Subcutaneous abdominal adipose tissue (tissue), 5 donors: ENCODE measurements at regions not wholly inside any gene's neighbourhood (a gene's known extent, or its start where the extent isn't known, plus 50 kb on each side); places are given as distances from the start of the nearest gene placed in this dataset.

Experiments
- H3K27ac ChIP-seq: one replicate; pipeline ENCODE4 v1.7.0; 2013; ENCODE audit warnings: low read depth, mild to moderate bottlenecking, inconsistent platforms, low read length, moderate library complexity
- H3K27me3 ChIP-seq, 5 donors: one replicate each; pipeline ENCODE4 v1.7.0; 2013; ENCODE audit warnings: low read length in 5 of 5, inconsistent platforms in 1 of 5; ENCODE audit not compliant: control insufficient read depth in 5 of 5, insufficient read depth in 4 of 5
- H3K36me3 ChIP-seq, 5 donors: one replicate each; pipeline ENCODE4 v1.7.0; 2013; ENCODE audit warnings: low read length in 5 of 5; ENCODE audit not compliant: control insufficient read depth in 5 of 5, insufficient read depth in 5 of 5
- H3K4me1 ChIP-seq, 5 donors: one replicate each; pipeline ENCODE4 v1.7.0; 2013; ENCODE audit warnings: low read length in 5 of 5, mild to moderate bottlenecking in 3 of 5, moderate library complexity in 1 of 5; ENCODE audit not compliant: control insufficient read depth in 5 of 5, insufficient read depth in 5 of 5
- H3K4me3 ChIP-seq, 5 donors: one replicate each; pipeline ENCODE4 v1.7.0; 2013; ENCODE audit warnings: low read length in 5 of 5, low read depth in 1 of 5
- H3K9ac ChIP-seq, 5 donors: one replicate each; pipeline ENCODE4 v1.7.0; 2013; ENCODE audit warnings: low read length in 5 of 5, mild to moderate bottlenecking in 4 of 5, moderate library complexity in 3 of 5
- H3K9me3 ChIP-seq, 5 donors: one replicate each; pipeline ENCODE4 v1.7.0; 2013; ENCODE audit warnings: low read length in 5 of 5; ENCODE audit not compliant: control insufficient read depth in 5 of 5
- donor health status: healthy.
- donor health status: healthy.
- donor health status: healthy.
- donor health status: healthy.
- donor health status: healthy.

GRCh38 chr3:105222568-105223093 is 144.1 kb upstream of the ALCAM start:
- no peaks in the 10 kb centered on the region for H3K36me3 ChIP-seq

GRCh38 chr3:105223815-105224214 is 142.9 kb upstream of the ALCAM start:
- Histone ChIP-seq H3K9ac (no peak overlapping the region), H3K36me3 (no peaks in the 10 kb centered on the region), H3K9me3 (peaks cover 0 to 3% (median 0%) of the 10 kb centered on the region in 5 donors), H3K4me1 (no peaks in the 10 kb centered on the region), H3K27ac (no peak overlapping the region), H3K27me3 (no peaks in the 10 kb centered on the region), H3K4me3 (no peak overlapping the region)

More at GRCh38 chr3:105222568-105223093, 144.1 kb upstream of the ALCAM start:
- H3K4me3 ChIP-seq, result no peak overlapping the region
- H3K27me3 ChIP-seq, result no peaks in the 10 kb centered on the region
- no peak overlapping the region for H3K9ac ChIP-seq
- no peaks in the 10 kb centered on the region for H3K9me3 ChIP-seq
- H3K27ac ChIP-seq, result no peak overlapping the region
- H3K4me1 ChIP-seq, result no peaks in the 10 kb centered on the region

- H3K27ac ChIP-seq, result no peak overlapping the region
- H3K27me3 ChIP-seq, result no peaks in the 10 kb centered on the region
- H3K4me3 ChIP-seq, result no peak overlapping the region
- H3K4me1 ChIP-seq, result no peaks in the 10 kb centered on the region
- no peaks in the 10 kb centered on the region for H3K36me3 ChIP-seq
- H3K9me3 ChIP-seq, result peaks cover 0 to 8% (median 5%) of the 10 kb centered on the region in 5 donors
- no peak overlapping the region for H3K9ac ChIP-seq
Observed at GRCh38 chr3:105228696-105229095, 138.0 kb upstream of the ALCAM start.

DNA sequence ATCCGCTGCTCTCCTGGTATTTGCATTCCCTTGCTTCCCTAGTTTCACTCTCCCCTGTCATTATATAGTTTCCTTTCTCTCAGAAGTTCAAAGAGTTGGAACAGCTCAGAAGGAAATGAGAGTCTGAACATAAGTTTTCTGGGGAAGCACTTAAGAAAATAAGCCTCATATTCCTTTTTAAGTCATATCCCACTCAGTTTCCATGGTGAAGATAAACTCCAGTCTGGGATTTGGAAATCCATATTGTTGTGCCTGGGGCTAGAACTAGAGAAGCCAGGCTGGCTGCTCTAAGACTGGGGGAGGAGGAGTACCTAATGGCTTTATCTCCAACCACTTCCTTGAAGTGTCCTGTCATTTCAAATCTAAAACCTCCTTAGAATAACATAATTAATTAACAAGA is 134.2 kb upstream of the ALCAM start:
- H3K27me3 ChIP-seq, result no peaks in the 10 kb centered on the region
- H3K36me3 ChIP-seq, result no peaks in the 10 kb centered on the region
- no peaks in the 10 kb centered on the region for H3K4me1 ChIP-seq
- H3K9ac ChIP-seq, result no peak overlapping the region
- H3K4me3 ChIP-seq, result no peak overlapping the region
- peaks cover 0 to 8% (median 5%) of the 10 kb centered on the region in 5 donors for H3K9me3 ChIP-seq
- H3K27ac ChIP-seq, result no peak overlapping the region

DNA sequence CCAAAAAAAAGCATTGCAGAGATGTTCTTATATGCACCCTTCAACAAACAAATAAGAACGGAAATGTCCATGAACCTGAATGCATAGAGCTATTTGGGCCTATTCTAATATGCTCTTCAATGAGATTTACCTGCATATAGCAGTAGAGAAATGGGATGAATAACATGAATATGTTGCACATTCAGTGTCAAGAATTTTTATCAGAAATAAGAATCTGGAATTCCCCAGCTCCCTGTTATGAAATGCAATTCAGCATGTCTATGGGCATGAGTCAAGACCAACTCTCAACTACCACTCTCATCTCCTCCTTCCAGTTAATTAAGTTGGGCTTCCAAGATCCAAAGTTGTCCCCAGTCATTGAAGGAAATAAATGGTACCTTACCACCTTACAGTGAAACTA is 133.7 kb upstream of the ALCAM start:
- Histone ChIP-seq H3K4me3 (no peak overlapping the region), H3K27ac (no peak overlapping the region), H3K36me3 (no peaks in the 10 kb centered on the region), H3K27me3 (no peaks in the 10 kb centered on the region), H3K9ac (no peak overlapping the region), H3K9me3 (peaks cover 0 to 8% (median 5%) of the 10 kb centered on the region in 5 donors), H3K4me1 (no peaks in the 10 kb centered on the region)

DNA sequence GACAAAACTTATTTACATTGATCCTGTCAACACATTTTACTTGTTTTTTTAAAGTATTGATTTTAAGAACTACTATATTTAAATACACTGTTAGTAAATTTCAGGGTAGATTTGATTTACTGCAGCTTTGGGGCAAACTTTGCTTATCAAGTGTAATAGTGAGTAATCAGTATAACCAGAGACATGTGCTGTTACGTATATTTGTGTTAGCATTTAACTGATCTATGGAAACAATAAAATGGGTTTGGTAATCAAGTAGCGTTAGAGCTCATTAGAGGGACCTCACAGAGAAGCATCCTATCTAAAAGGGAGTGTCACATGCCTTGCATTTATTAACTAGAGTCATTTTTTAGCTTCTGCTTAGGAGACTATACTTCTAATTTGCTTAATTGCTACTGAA is 131.5 kb upstream of the ALCAM start:
- no peak overlapping the region for H3K9ac ChIP-seq

GRCh38 chr3:105235785-105236184 is 130.9 kb upstream of the ALCAM start:
- Histone ChIP-seq H3K27me3 (no peaks in the 10 kb centered on the region), H3K36me3 (no peaks in the 10 kb centered on the region), H3K4me3 (no peak overlapping the region), H3K4me1 (no peaks in the 10 kb centered on the region), H3K27ac (no peak overlapping the region), H3K9ac (no peak overlapping the region), H3K9me3 (no peaks in the 10 kb centered on the region)

More for the DNA sequence above, 131.5 kb upstream of the ALCAM start:
- Histone ChIP-seq H3K9me3 (no peaks in the 10 kb centered on the region), H3K4me3 (no peak overlapping the region), H3K27ac (no peak overlapping the region), H3K36me3 (no peaks in the 10 kb centered on the region), H3K27me3 (no peaks in the 10 kb centered on the region), H3K4me1 (no peaks in the 10 kb centered on the region)

DNA sequence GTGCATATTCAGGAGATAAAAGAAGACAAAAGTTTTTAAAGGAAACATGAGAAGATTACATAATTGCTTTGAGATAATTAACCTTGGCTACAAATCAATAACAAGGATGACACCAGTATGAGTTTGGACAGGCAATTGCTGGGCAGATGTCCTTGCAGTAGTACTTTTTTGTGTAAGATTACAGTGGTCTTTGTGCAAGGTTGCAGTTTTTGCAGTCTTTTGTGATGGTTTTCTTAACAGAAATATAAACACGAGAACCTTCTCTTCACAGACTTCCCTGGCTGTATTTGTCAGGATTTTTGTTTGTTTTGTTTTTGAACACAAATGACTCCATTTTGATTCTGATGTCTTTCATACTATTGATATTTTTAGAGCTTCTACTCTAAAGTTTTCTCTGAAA is 128.3 kb upstream of the ALCAM start:
- H3K27me3 ChIP-seq, result no peaks in the 10 kb centered on the region
- H3K4me1 ChIP-seq, result no peaks in the 10 kb centered on the region
- no peak overlapping the region for H3K4me3 ChIP-seq

GRCh38 chr3:105243076-105243475 is 123.6 kb upstream of the ALCAM start:
- H3K4me1 ChIP-seq, result no peaks in the 10 kb centered on the region
- H3K27me3 ChIP-seq, result no peaks in the 10 kb centered on the region
- H3K9ac ChIP-seq, result no peak overlapping the region
- H3K9me3 ChIP-seq, result no peaks in the 10 kb centered on the region
- no peak overlapping the region for H3K4me3 ChIP-seq
- no peaks in the 10 kb centered on the region for H3K36me3 ChIP-seq
- no peak overlapping the region for H3K27ac ChIP-seq

More for the DNA sequence above, 128.3 kb upstream of the ALCAM start:
- H3K9me3 ChIP-seq, result no peaks in the 10 kb centered on the region
- H3K36me3 ChIP-seq, result no peaks in the 10 kb centered on the region
- H3K9ac ChIP-seq, result no peak overlapping the region
- H3K27ac ChIP-seq, result no peak overlapping the region

DNA sequence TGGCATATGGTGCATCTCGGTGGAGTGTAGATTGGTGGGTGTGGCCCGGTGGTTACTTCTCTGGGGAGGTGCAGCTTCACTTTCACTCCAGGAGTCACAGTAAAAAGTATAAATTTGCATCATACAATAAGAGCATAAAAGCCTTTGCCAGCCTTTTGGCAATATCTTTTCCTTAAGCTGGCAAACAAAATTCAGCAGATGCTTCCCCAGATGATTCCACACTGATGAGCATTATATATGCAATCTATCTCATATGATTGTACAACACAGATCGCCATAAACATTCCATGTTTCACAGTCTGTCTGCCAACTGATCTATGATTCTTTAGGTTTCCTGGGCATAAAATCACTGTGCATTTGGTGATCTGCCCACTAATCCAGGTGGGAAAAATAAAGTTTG is 120.2 kb upstream of the ALCAM start:
- H3K27ac ChIP-seq, result no peak overlapping the region
- H3K36me3 ChIP-seq, result no peaks in the 10 kb centered on the region
- H3K9me3 ChIP-seq, result peaks cover 0 to 3% (median 0%) of the 10 kb centered on the region in 5 donors
- H3K9ac ChIP-seq, result no peak overlapping the region
- no peaks in the 10 kb centered on the region for H3K4me1 ChIP-seq
- no peak overlapping the region for H3K4me3 ChIP-seq
- H3K27me3 ChIP-seq, result no peaks in the 10 kb centered on the region

GRCh38 chr3:105253225-105253624 is 113.5 kb upstream of the ALCAM start:
- Histone ChIP-seq H3K27ac (no peak overlapping the region), H3K36me3 (no peaks in the 10 kb centered on the region), H3K27me3 (no peaks in the 10 kb centered on the region), H3K9me3 (peaks cover 0 to 3% (median 0%) of the 10 kb centered on the region in 5 donors), H3K9ac (no peak overlapping the region), H3K4me1 (no peaks in the 10 kb centered on the region), H3K4me3 (no peak overlapping the region)
